Cerebellar nuclear complex (tissue), 1 donor: ENCODE measurements at regions not wholly inside any gene's neighbourhood (a gene's known extent, or its start where the extent isn't known, plus 50 kb on each side); places are given as distances from the start of the nearest gene placed in this dataset.
A peak's percentile ranks its signal among the peaks of the same experiment; 100 is the strongest.

ENCODE experiments used
- DNase-seq, 2 experiments: peaks; one replicate each; lab custom pipeline; 2025; lab: John Stamatoyannopoulos, UW

- peak in 1 of 2 experiments; percentile 53 for DNase-seq
Measured at GRCh38 chr5:116650544-116650943, 75.9 kb upstream of the SEMA6A start.

- no peak for DNase-seq
Measured at GRCh38 chr5:116646611-116647289, 72.1 kb upstream of the SEMA6A start.

- DNase-seq: no peak
Measured at GRCh38 chr5:116645627-116646026, 71.0 kb upstream of the SEMA6A start.

GRCh38 chr5:116640236-116640635 lies 65.6 kb upstream of the SEMA6A start:
- DNase-seq: no peak

GRCh38 chr5:116637149-116637740 lies 62.6 kb upstream of the SEMA6A start:
- DNase-seq: no peak

- DNase-seq: no peak
Measured at GRCh38 chr5:116632890-116633289, 58.3 kb upstream of the SEMA6A start.

- no peak for DNase-seq
Measured at GRCh38 chr5:116631147-116631546, 56.5 kb upstream of the SEMA6A start.

GRCh38 chr5:116629168-116629567 lies 54.5 kb upstream of the SEMA6A start:
- no peak for DNase-seq

GRCh38 chr5:116626945-116627679 lies 52.5 kb upstream of the SEMA6A start:
- DNase-seq: no peak

- DNase-seq: peak in 1 of 2 experiments; percentile 57
Measured at GRCh38 chr5:116626272-116626723, 51.7 kb upstream of the SEMA6A start.
